MG63 (cell line): ENCODE measurements at regions not wholly inside any gene's neighbourhood (a gene's known extent, or its start where the extent isn't known, plus 50 kb on each side); places are given as distances from the start of the nearest gene placed in this dataset.
"Not testable (repeated sequence)": the region's sequence is repeated elsewhere in the genome, so short reads cannot be mapped to it uniquely, and the experiment has no call there.

ENCODE experiments used
- DNase-seq: peaks from one replicate; pipeline ENCODE4 v3.0.0-alpha.2; 2020
- H3K27me3 ChIP-seq: fragments of 250-450 bp; sonication (Bioruptor Pico); 2 replicates; pipeline ENCODE4 v1.5.1; 2020; ENCODE audit warnings: mild to moderate bottlenecking, moderate library complexity
- H3K36me3 ChIP-seq: fragments of 250-450 bp; sonication (Bioruptor Pico); 2 replicates; pipeline ENCODE4 v1.5.1; 2020; ENCODE audit warnings: mild to moderate bottlenecking, moderate library complexity
- H3K4me3 ChIP-seq: fragments of 250-450 bp; sonication (Bioruptor Pico); 2 replicates; pipeline ENCODE4 v1.5.1; 2020; ENCODE audit warnings: mild to moderate bottlenecking, moderate library complexity
- H3K9me3 ChIP-seq: fragments of 250-450 bp; sonication (Bioruptor Pico); 2 replicates; pipeline ENCODE4 v1.5.1; 2020; ENCODE audit warnings: mild to moderate bottlenecking, moderate library complexity

GRCh38 chr6:87784690-87785089 lies 82.7 kb upstream of the AKIRIN2 start:
- DNase-seq, result no peak
- H3K36me3 ChIP-seq, result no peaks in the 10 kb centered on the region
- no peaks in the 10 kb centered on the region for H3K27me3 ChIP-seq
- no peaks in the 10 kb centered on the region for H3K9me3 ChIP-seq
- no peak overlapping the region for H3K4me3 ChIP-seq

GRCh38 chr6:87784051-87784450 lies 82.0 kb upstream of the AKIRIN2 start:
- H3K36me3 ChIP-seq, result no peaks in the 10 kb centered on the region
- H3K9me3 ChIP-seq, result no peaks in the 10 kb centered on the region
- H3K4me3 ChIP-seq, result no peak overlapping the region
- no peak for DNase-seq
- H3K27me3 ChIP-seq, result no peaks in the 10 kb centered on the region

- Histone ChIP-seq H3K27me3 (no peaks in the 10 kb centered on the region), H3K9me3 (no peaks in the 10 kb centered on the region), H3K4me3 (no peak overlapping the region), H3K36me3 (no peaks in the 10 kb centered on the region)
- no peak for DNase-seq
These were observed 77.5 kb upstream of the AKIRIN2 start for GRCh38 chr6:87779542-87779941.

GRCh38 chr6:87772597-87773530 lies 70.8 kb upstream of the AKIRIN2 start:
- no peak for DNase-seq
- Histone ChIP-seq H3K27me3 (no peaks in the 10 kb centered on the region), H3K4me3 (no peak overlapping the region), H3K36me3 (no peaks in the 10 kb centered on the region), H3K9me3 (no peaks in the 10 kb centered on the region)

- H3K9me3 ChIP-seq, result no peaks in the 10 kb centered on the region
- no peak overlapping the region for H3K4me3 ChIP-seq
- no peaks in the 10 kb centered on the region for H3K36me3 ChIP-seq
- no peak for DNase-seq
- no peaks in the 10 kb centered on the region for H3K27me3 ChIP-seq
These were observed 65.4 kb upstream of the AKIRIN2 start for GRCh38 chr6:87767478-87767877.

- DNase-seq, result no peak
- Histone ChIP-seq H3K36me3 (no peaks in the 10 kb centered on the region), H3K27me3 (no peaks in the 10 kb centered on the region), H3K4me3 (no peak overlapping the region), H3K9me3 (no peaks in the 10 kb centered on the region)
These were observed 64.2 kb upstream of the AKIRIN2 start for GRCh38 chr6:87766211-87766610.

GRCh38 chr6:87763901-87764300 lies 61.9 kb upstream of the AKIRIN2 start:
- DNase-seq, result no peak
- no peaks in the 10 kb centered on the region for H3K36me3 ChIP-seq
- H3K9me3 ChIP-seq, result no peaks in the 10 kb centered on the region
- no peak overlapping the region for H3K4me3 ChIP-seq
- H3K27me3 ChIP-seq, result no peaks in the 10 kb centered on the region

GRCh38 chr6:87763276-87763675 lies 61.2 kb upstream of the AKIRIN2 start:
- Histone ChIP-seq H3K36me3 (no peaks in the 10 kb centered on the region), H3K9me3 (no peaks in the 10 kb centered on the region), H3K27me3 (no peaks in the 10 kb centered on the region), H3K4me3 (no peak overlapping the region)
- no peak for DNase-seq

- no peaks in the 10 kb centered on the region for H3K27me3 ChIP-seq
- DNase-seq, result no peak
- no peaks in the 10 kb centered on the region for H3K36me3 ChIP-seq
- H3K4me3 ChIP-seq, result no peak overlapping the region
- no peaks in the 10 kb centered on the region for H3K9me3 ChIP-seq
These were observed 60.1 kb upstream of the AKIRIN2 start for GRCh38 chr6:87762116-87762515.

- H3K4me3 ChIP-seq, result no peak overlapping the region
- H3K36me3 ChIP-seq, result no peaks in the 10 kb centered on the region
- no peaks in the 10 kb centered on the region for H3K9me3 ChIP-seq
- DNase-seq, result no peak
- H3K27me3 ChIP-seq, result no peaks in the 10 kb centered on the region
These were observed 55.8 kb upstream of the AKIRIN2 start for GRCh38 chr6:87757792-87758191.

- Histone ChIP-seq H3K4me3 (no peak overlapping the region), H3K36me3 (no peaks in the 10 kb centered on the region), H3K9me3 (no peaks in the 10 kb centered on the region), H3K27me3 (no peaks in the 10 kb centered on the region)
- DNase-seq, result peak; percentile 87
These were observed 54.8 kb upstream of the AKIRIN2 start for GRCh38 chr6:87756858-87757257.

GRCh38 chr6:87755708-87756671 lies 54.0 kb upstream of the AKIRIN2 start:
- H3K4me3 ChIP-seq, result no peak overlapping the region

GRCh38 chr6:87754828-87755227 lies 52.8 kb upstream of the AKIRIN2 start:
- no peak overlapping the region for H3K4me3 ChIP-seq
- no peaks in the 10 kb centered on the region for H3K36me3 ChIP-seq
- DNase-seq, result no peak
- no peaks in the 10 kb centered on the region for H3K27me3 ChIP-seq
- no peaks in the 10 kb centered on the region for H3K9me3 ChIP-seq

More at GRCh38 chr6:87755708-87756671, 54.0 kb upstream of the AKIRIN2 start:
- Histone ChIP-seq H3K9me3 (no peaks in the 10 kb centered on the region), H3K27me3 (no peaks in the 10 kb centered on the region), H3K36me3 (no peaks in the 10 kb centered on the region)
- peak; percentile 66 for DNase-seq

- no peak overlapping the region for H3K4me3 ChIP-seq
- no peak for DNase-seq
- no peaks in the 10 kb centered on the region for H3K9me3 ChIP-seq
- no peaks in the 10 kb centered on the region for H3K36me3 ChIP-seq
- H3K27me3 ChIP-seq, result no peaks in the 10 kb centered on the region
These were observed 51.2 kb upstream of the AKIRIN2 start for GRCh38 chr6:87753131-87753685.

GRCh38 chr6:87752503-87752902 lies 50.5 kb upstream of the AKIRIN2 start:
- H3K27me3 ChIP-seq, H3K9me3 ChIP-seq, H3K4me3 ChIP-seq, H3K36me3 ChIP-seq, DNase-seq: not testable (repeated sequence)
